ENCODE measurements at regions not wholly inside any gene's neighbourhood (a gene's known extent, or its start where the extent isn't known, plus 50 kb on each side); places are given as distances from the start of the nearest gene placed in this dataset.
A peak's percentile ranks its signal among the peaks of the same experiment; 100 is the strongest.
"Not testable (repeated sequence)": the region's sequence is repeated elsewhere in the genome, so short reads cannot be mapped to it uniquely, and the experiment has no call there.

GRCh38 chr7:112668561-112668960, 121.6 kb downstream of the TMEM168 start:
- DNase-seq (ENCODE audit: low read depth in 2 of 2) = no peak
- TF ChIP-seq, protein P1, sequence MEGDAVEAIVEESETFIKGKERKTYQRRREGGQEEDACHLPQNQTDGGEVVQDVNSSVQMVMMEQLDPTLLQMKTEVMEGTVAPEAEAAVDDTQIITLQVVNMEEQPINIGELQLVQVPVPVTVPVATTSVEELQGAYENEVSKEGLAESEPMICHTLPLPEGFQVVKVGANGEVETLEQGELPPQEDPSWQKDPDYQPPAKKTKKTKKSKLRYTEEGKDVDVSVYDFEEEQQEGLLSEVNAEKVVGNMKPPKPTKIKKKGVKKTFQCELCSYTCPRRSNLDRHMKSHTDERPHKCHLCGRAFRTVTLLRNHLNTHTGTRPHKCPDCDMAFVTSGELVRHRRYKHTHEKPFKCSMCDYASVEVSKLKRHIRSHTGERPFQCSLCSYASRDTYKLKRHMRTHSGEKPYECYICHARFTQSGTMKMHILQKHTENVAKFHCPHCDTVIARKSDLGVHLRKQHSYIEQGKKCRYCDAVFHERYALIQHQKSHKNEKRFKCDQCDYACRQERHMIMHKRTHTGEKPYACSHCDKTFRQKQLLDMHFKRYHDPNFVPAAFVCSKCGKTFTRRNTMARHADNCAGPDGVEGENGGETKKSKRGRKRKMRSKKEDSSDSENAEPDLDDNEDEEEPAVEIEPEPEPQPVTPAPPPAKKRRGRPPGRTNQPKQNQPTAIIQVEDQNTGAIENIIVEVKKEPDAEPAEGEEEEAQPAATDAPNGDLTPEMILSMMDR (IDR thresholded peaks at IDR 0.05; ENCODE audit: low read depth, low read length) = no peak
- no peak overlapping the region for H3K4me3 ChIP-seq (replicated peaks in 1 of 2; ENCODE audit: low read depth in 2 of 2, low read length in 2 of 2)

DNA sequence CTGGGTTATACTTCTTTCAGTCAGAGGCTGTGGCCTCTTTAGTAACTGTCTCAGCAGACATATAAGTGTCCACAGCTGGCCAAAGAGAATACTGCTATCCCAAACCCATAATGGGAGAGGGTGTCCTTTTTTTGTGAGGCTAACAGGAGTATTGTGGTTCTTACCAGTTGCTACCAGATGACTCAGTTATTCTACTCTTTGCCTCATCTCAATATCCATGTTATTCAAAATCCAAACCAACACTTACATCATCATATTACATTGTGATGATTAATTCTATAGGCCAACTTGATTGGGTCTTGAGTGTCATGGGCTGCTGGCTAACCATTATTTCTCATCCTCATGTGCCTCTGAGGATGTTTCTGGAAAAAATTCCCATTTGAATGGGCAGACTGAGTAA, 120.9 kb downstream of the TMEM168 start:
- H3K4me3 ChIP-seq (replicated peaks in 1 of 2; ENCODE audit: low read depth in 2 of 2, low read length in 2 of 2) = no peak overlapping the region
- TF ChIP-seq, protein P1 (IDR thresholded peaks at IDR 0.05; ENCODE audit: low read depth, low read length) = no peak
- peak in 1 of 2 donors; percentile 38 for DNase-seq (ENCODE audit: low read depth in 2 of 2)

DNA sequence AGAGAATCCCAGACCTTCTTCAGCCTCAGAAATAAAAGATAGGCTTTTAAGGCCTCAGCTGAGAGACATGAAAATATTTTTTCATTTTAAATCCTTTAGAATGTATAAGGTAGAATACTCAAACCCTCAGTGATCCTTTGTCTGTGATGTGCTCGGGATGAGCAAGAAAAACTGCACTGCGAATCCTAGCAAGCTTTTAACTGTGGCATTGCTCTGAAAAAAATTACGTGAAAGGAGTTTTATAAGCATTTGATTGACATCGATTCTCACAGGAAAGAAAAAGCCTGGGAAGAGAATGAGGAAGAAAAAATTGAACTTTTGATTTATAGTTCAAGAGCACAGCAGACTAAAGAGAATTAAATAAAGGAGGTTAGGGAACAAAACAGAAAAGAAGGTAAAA, 120.0 kb downstream of the TMEM168 start:
- no peak overlapping the region for H3K4me3 ChIP-seq (replicated peaks in 1 of 2; ENCODE audit: low read depth in 2 of 2, low read length in 2 of 2)
- no peak for DNase-seq (ENCODE audit: low read depth in 2 of 2)
- TF ChIP-seq, protein P1 (IDR thresholded peaks at IDR 0.05; ENCODE audit: low read depth, low read length) = no peak

DNA sequence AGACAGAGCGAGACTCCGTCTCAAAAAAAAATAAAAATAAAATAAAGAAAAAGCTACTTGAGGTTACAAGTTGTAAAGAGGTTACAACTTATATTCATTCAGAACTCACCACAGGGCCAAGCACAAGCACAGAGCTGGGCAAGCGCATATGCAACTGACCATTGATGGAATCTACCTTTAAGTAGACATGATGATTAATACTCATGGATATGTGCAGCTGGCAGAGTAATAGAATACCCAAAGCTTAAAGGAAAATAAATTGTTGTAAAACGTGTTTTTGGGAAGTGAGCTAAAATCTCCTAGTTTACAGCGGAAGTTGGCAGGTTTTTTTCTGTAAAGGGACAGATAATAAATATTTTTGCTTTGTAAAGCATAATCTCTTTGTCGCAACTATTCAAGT, 111.6 kb downstream of the TMEM168 start:
- TF ChIP-seq, protein P1 (IDR thresholded peaks at IDR 0.05; ENCODE audit: low read depth, low read length) = no peak
- no peak for DNase-seq (ENCODE audit: low read depth in 2 of 2)
- H3K4me3 ChIP-seq (replicated peaks in 1 of 2; ENCODE audit: low read depth in 2 of 2, low read length in 2 of 2) = no peak overlapping the region

GRCh38 chr7:112689466-112690177, 100.6 kb downstream of the TMEM168 start:
- DNase-seq (ENCODE audit: low read depth in 2 of 2); H3K4me3 ChIP-seq (replicated peaks in 1 of 2; ENCODE audit: low read depth in 2 of 2, low read length in 2 of 2): not testable (repeated sequence)

DNA sequence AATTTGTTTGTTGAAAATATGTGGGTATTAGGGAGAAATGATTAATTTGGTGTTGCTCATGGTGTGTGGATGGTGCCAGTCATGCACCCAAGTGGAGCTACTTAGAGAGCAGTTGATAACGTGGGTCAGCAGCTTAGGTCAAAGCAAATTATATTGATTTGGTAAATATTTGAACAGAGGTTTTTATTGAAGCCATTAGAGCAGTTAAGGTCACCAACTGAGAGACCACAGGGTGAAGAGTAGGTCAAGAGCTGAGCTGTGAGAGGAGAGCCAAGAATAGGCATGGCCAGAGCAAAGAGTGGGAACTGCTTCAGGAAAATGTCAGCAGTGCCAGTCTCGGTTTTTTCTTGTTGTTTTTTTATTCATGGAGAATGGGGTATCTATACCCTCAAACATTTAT, 97.9 kb downstream of the TMEM168 start:
- H3K4me3 ChIP-seq (replicated peaks in 1 of 2; ENCODE audit: low read depth in 2 of 2, low read length in 2 of 2) = no peak overlapping the region

DNA sequence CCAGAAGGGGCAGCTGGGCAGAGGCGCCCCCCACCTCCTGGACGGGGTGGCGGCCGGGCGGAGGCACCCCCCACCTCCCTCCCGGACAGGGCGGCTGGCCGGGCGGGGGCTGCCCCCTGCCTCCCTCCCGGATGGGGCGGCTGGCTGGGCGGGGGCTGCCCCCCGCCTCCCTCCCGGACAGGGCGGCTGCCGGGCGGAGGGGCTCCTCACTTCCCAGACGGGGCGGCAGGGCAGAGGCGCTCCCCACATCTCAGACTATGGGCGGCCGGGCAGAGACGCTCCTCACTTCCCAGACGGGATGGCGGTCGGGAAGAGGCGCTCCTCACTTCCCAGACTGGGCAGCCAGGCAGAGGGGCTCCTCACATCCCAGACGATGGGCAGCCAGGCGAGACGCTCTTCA, 93.0 kb downstream of the TMEM168 start:
- not testable (repeated sequence) for H3K4me3 ChIP-seq (replicated peaks in 1 of 2; ENCODE audit: low read depth in 2 of 2, low read length in 2 of 2); DNase-seq (ENCODE audit: low read depth in 2 of 2)

More for the DNA sequence above, 97.9 kb downstream of the TMEM168 start:
- DNase-seq (ENCODE audit: low read depth in 2 of 2) = no peak
- TF ChIP-seq, protein P1 (IDR thresholded peaks at IDR 0.05; ENCODE audit: low read depth, low read length) = no peak

Data from cardiac fibroblast (primary cell).